Natural killer cell (primary cell): ENCODE measurements at regions not wholly inside any gene's neighbourhood (a gene's known extent, or its start where the extent isn't known, plus 50 kb on each side); places are given as distances from the start of the nearest gene placed in this dataset.

Source experiments
- ATAC-seq, 3 donors: fragments of 150-1000 bp in 2 of 3; fragments of 200-7000 bp in 1 of 3; cut with Tn5 transposase; 1 replicate in 1 of 3; 2 replicates in 2 of 3; pipeline ENCODE4 v1.10.0; 2021; ENCODE audit warnings: mild to moderate bottlenecking in 2 of 3, moderate library complexity in 2 of 3
- DNase-seq, 2 donors: peaks; one replicate each; pipeline versions ENCODE4 v3.0.0 to v3.0.0-alpha.2; 2013 to 2021; ENCODE audit warnings: mixed read lengths in 1 of 2
- H3K27ac ChIP-seq: one replicate; pipeline ENCODE4 v1.5.1; 2013; ENCODE audit warnings: mild to moderate bottlenecking, low read length
- H3K27me3 ChIP-seq: one replicate; pipeline ENCODE4 v1.6.1; 2013; ENCODE audit warnings: low read length; ENCODE audit not compliant: control insufficient read depth, insufficient read depth
- H3K36me3 ChIP-seq: one replicate; pipeline ENCODE4 v1.6.1; 2013; ENCODE audit warnings: low read length; ENCODE audit not compliant: control insufficient read depth, insufficient read depth
- H3K4me1 ChIP-seq: one replicate; pipeline ENCODE4 v1.6.1; 2013; ENCODE audit warnings: low read length; ENCODE audit not compliant: control insufficient read depth, insufficient read depth
- H3K4me3 ChIP-seq: one replicate; pipeline ENCODE4 v1.5.1; 2013; ENCODE audit warnings: low read length
- H3K9me3 ChIP-seq: one replicate; pipeline ENCODE4 v1.6.1; 2013; ENCODE audit warnings: low read length; ENCODE audit not compliant: control insufficient read depth, insufficient read depth
- H3K27ac Mint-ChIP-seq, 2 donors: one replicate each; pipeline ENCODE4 v1.8.0; 2022; ENCODE audit warnings: mild to moderate bottlenecking in 2 of 2, mixed read lengths in 2 of 2, moderate library complexity in 1 of 2
- H3K27me3 Mint-ChIP-seq, 2 donors: one replicate each; pipeline ENCODE4 v1.8.0; 2022; ENCODE audit warnings: low read depth in 2 of 2, mixed read lengths in 2 of 2
- H3K36me3 Mint-ChIP-seq: one replicate; pipeline ENCODE4 v1.8.0; 2022; ENCODE audit warnings: mixed read lengths
- H3K4me1 Mint-ChIP-seq, 2 donors: one replicate each; pipeline ENCODE4 v1.8.0; 2022; ENCODE audit warnings: mixed read lengths in 2 of 2
- H3K4me3 Mint-ChIP-seq: one replicate; pipeline ENCODE4 v1.8.0; 2022; ENCODE audit warnings: mild to moderate bottlenecking, moderate library complexity, mixed read lengths
- H3K9me3 Mint-ChIP-seq, 2 donors: one replicate each; pipeline ENCODE4 v1.8.0; 2022; ENCODE audit warnings: mixed read lengths in 2 of 2
- CTCF ChIP-seq: fragments of 200-600 bp; IDR thresholded peaks from one replicate; pipeline ENCODE4 v1.8.0; 2022; ENCODE audit warnings: antibody characterized with exemption
- WGBS: methylation state at CpG from one replicate; pipeline ENCODE4 v1.1.7; 2013; ENCODE audit warnings: missing lambda C conversion rate; ENCODE audit not compliant: insufficient coverage; 5-methylcytosine and 5-hydroxymethylcytosine counted together
- intact Hi-C: fragments of 100-400 bp; cut with micrococcal nuclease; formaldehyde crosslinking; loops from one replicate; pipeline ENCODE4 v1.14.2; 2022

- intact Hi-C loops: no loop called here
- Mint-ChIP-seq H3K9me3 (peaks cover 7 to 9% of the 10 kb centered on the region in 2 donors), H3K27ac (no peak overlapping the region), H3K4me3 (no peak overlapping the region), H3K36me3 (no peaks in the 10 kb centered on the region), H3K4me1 (no peaks in the 10 kb centered on the region), H3K27me3 (no peaks in the 10 kb centered on the region)
- Histone ChIP-seq H3K4me3 (no peak overlapping the region), H3K27me3 (no peaks in the 10 kb centered on the region), H3K4me1 (no peaks in the 10 kb centered on the region), H3K9me3 (no peaks in the 10 kb centered on the region), H3K36me3 (no peaks in the 10 kb centered on the region), H3K27ac (no peak overlapping the region)
- no CpG with 5 or more reads among the region's 1 CpG for whole genome bisulfite sequencing
- ATAC-seq: no peak
- no peak for DNase-seq
- no peak for TF ChIP-seq CTCF
Observed at GRCh38 chr2:226585130-226585561, 214.5 kb downstream of the IRS1 start.

- 93% methylated on average over 3 of the region's 3 CpGs for WGBS
- Mint-ChIP-seq H3K36me3 (no peaks in the 10 kb centered on the region), H3K4me1 (no peaks in the 10 kb centered on the region), H3K9me3 (peaks cover 7 to 9% of the 10 kb centered on the region in 2 donors), H3K4me3 (no peak overlapping the region), H3K27me3 (no peaks in the 10 kb centered on the region), H3K27ac (no peak overlapping the region)
- no peak overlapping the region for H3K4me3 ChIP-seq
- intact Hi-C loops: no loop called here
- no peaks in the 10 kb centered on the region for H3K9me3 ChIP-seq
- no peaks in the 10 kb centered on the region for H3K4me1 ChIP-seq
- ATAC-seq: no peak
- DNase-seq: no peak
- no peak overlapping the region for H3K27ac ChIP-seq
- H3K27me3 ChIP-seq: no peaks in the 10 kb centered on the region
- no peaks in the 10 kb centered on the region for H3K36me3 ChIP-seq
- no peak for TF ChIP-seq CTCF
Observed at GRCh38 chr2:226584518-226585055, 215.0 kb downstream of the IRS1 start.

- Mint-ChIP-seq H3K4me3 (no peak overlapping the region), H3K27me3 (no peaks in the 10 kb centered on the region), H3K36me3 (no peaks in the 10 kb centered on the region), H3K9me3 (peaks cover 7 to 9% of the 10 kb centered on the region in 2 donors), H3K27ac (no peak overlapping the region), H3K4me1 (no peaks in the 10 kb centered on the region)
- no peak for TF ChIP-seq CTCF
- H3K27ac ChIP-seq: no peak overlapping the region
- H3K9me3 ChIP-seq: no peaks in the 10 kb centered on the region
- H3K4me3 ChIP-seq: no peak overlapping the region
- intact Hi-C loops: no loop called here
- no peaks in the 10 kb centered on the region for H3K36me3 ChIP-seq
- DNase-seq: no peak
- WGBS: 83% methylated on average over 1 of the region's 1 CpG
- no peaks in the 10 kb centered on the region for H3K4me1 ChIP-seq
- ATAC-seq: no peak
- no peaks in the 10 kb centered on the region for H3K27me3 ChIP-seq
Observed at GRCh38 chr2:226583715-226584114, 215.9 kb downstream of the IRS1 start.

- Histone ChIP-seq H3K4me1 (no peaks in the 10 kb centered on the region), H3K4me3 (no peak overlapping the region), H3K36me3 (no peaks in the 10 kb centered on the region), H3K27me3 (no peaks in the 10 kb centered on the region), H3K27ac (no peak overlapping the region), H3K9me3 (no peaks in the 10 kb centered on the region)
- H3K27ac Mint-ChIP-seq: no peak overlapping the region
- H3K36me3 Mint-ChIP-seq: no peaks in the 10 kb centered on the region
- H3K4me1 Mint-ChIP-seq: no peaks in the 10 kb centered on the region
- intact Hi-C loops: no loop called here
- H3K9me3 Mint-ChIP-seq: peaks cover 7 to 9% of the 10 kb centered on the region in 2 donors
- H3K4me3 Mint-ChIP-seq: no peak overlapping the region
- ATAC-seq (no peak), DNase-seq (no peak)
- WGBS: 35% methylated on average over 3 of the region's 4 CpGs
- TF ChIP-seq CTCF: no peak
- no peaks in the 10 kb centered on the region for H3K27me3 Mint-ChIP-seq
Observed at GRCh38 chr2:226581661-226582060, 218.0 kb downstream of the IRS1 start.
